Middle frontal gyrus (tissue), 1 donor: ENCODE measurements at regions not wholly inside any gene's neighbourhood (a gene's known extent, or its start where the extent isn't known, plus 50 kb on each side); places are given as distances from the start of the nearest gene placed in this dataset.
"Not testable (repeated sequence)": the region's sequence is repeated elsewhere in the genome, so short reads cannot be mapped to it uniquely, and the experiment has no call there.

Experiments
- DNase-seq: peaks from one replicate; pipeline ENCODE4 v3.0.0-alpha.2; 2015; ENCODE audit warnings: low spot score; ENCODE audit errors: extremely low spot score

GRCh38 chr1:204780630-204781029 lies 90.0 kb upstream of the NFASC start:
- no peak for DNase-seq

DNA sequence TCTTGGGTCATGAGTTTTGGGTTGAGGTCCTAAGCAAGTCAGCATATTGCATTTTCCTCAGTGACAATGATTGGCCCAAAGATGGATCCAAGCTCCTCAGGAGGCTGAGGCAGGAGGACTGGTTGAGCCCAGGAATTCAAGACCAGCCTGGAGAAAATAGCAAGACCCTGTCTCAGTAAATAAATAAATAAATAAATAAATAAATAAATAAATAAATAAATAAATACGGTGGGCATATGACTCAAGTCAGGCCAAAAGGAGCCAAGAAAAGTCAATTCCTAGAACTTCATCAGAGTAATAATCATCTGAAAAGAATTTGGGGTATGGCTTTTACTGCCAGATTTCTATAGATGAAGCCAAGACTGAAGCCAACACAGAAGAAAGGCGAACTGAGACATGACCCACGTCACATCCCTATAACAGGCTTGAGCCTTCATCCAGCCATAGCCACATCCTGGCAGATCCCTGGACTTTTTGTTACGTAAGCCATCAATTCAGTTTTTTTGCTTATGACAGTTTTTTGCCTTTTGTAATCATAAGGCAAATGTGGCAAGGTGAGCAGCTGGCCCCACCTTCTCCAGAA lies 88.5 kb upstream of the NFASC start:
- no peak for DNase-seq

DNA sequence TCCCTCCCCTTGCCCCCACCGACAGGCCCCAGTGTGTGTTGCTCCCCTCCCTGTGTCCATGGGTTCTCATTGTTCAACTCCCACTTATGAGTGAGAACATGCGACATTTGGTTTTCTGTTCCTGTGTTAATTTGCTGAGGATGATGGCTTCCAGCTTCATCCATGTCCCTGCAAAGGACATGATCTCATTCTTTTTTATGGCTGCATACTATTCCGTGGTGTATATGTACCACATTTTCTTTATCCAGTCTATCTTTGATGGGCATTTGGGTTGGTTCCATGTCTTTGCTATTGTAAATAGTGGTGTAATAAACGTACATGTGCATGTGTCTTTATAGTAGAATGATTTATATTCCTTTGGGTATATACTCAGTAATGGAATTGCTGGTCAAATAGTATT lies 85.6 kb upstream of the NFASC start:
- DNase-seq = not testable (repeated sequence)

- DNase-seq = no peak
Measured at GRCh38 chr1:204788470-204788869, 82.2 kb upstream of the NFASC start.

- no peak for DNase-seq
Measured at GRCh38 chr1:204791453-204792353, 79.0 kb upstream of the NFASC start.

GRCh38 chr1:204792354-204792692 lies 78.3 kb upstream of the NFASC start:
- no peak for DNase-seq

- no peak for DNase-seq
Measured at GRCh38 chr1:204793259-204793914, 77.3 kb upstream of the NFASC start.

GRCh38 chr1:204796886-204797285 lies 73.8 kb upstream of the NFASC start:
- DNase-seq = not testable (repeated sequence)

- DNase-seq = no peak
Measured at GRCh38 chr1:204797401-204797800, 73.3 kb upstream of the NFASC start.

DNA sequence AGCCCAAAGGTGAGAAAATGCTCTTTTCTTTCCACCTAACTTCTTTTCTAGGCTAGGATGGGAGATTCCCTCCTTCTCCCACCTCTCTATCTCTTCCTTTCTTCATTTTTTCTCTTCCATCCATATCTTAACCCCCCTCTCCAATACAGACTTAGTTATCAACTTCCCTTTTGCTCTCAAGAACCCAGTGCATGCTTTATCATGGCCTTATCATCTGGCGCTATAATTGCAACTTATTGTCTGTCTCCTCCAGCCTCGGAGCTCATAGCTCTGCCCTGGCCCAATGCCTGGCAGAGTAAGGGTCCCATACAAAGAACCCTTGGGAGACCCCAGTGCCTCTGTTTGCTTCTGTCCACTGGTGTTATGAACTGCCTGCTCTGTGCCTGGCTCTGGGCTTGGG lies 71.0 kb upstream of the NFASC start:
- no peak for DNase-seq

GRCh38 chr1:204801211-204801610 lies 69.5 kb upstream of the NFASC start:
- no peak for DNase-seq

DNA sequence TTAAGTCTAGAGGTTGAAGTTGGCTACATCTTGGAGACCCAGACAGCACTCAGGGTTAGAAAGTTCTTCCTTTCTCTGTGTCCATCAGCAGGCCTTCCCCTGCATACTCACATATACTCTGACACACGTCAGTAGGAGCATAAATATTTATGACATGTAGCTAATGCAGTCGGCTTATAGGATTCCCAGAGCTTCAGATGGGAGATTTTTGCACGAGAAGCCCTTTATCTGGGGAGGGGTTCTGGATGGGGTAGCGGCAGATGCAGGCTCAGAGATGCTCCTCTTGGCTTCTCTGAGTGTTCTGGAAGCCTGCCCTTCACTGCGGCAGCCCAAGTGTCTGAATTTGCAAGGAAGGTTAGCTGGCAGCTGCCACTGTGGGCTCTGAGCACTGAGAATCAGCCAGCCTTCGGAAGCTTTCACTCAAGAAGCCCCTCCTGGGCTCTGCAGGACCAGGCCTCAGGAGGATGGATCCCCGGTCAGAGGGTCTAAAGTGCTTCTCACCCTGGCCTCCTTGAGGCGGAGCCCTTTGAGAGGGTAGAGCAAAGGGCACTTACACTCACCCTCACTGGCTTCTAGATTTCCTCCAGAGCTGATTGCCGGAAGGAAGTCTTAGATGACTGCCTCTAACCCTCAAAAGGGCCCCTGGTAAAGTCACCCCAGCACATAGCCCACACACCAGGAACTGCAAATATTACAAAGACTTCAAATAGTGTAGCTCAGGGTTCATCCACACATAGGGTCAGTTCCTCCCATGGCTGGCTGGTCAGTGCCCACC lies 68.1 kb upstream of the NFASC start:
- DNase-seq = no peak

DNA sequence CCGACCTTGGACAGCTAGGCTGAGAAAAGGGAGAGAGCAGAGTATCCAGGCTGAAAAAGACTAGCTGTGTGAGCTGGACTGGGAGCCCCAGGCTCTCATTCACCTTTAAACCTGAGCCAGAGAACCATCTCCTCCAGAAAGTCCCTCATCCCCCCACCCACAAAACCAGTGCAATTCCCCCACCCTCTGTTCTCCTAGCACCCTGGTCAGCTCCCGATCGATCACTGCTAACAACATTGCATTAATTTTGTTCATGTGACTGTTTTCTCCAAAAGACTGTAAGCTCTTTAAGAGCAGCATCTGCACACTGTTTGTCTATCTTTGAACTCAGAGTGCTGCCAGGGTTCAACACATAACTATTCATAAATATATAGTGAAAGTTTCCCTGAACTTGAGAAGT lies 67.1 kb upstream of the NFASC start:
- no peak for DNase-seq

GRCh38 chr1:204806943-204807687 lies 63.5 kb upstream of the NFASC start:
- peak; percentile 89 for DNase-seq

DNA sequence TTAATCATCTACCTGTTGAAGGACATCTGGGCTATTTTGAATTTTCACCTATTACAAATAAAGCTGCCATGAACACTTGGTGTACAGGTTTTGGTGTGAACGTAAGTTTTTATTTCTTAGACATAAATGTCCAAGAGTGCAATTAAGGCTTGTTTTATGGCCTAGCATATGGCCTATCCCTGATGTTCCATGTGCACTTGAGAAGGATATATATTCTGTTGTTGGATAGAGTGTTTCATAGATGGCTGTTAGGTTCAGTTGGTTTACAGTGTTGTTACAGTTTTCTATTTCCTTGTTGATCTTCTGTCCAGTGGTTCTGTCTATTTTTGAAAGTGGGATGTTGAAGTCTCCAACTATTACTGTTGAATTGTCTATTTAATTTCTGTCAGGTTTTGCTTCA lies 61.2 kb upstream of the NFASC start:
- no peak for DNase-seq

GRCh38 chr1:204812842-204813241 lies 57.8 kb upstream of the NFASC start:
- DNase-seq = no peak

- no peak for DNase-seq
Measured at GRCh38 chr1:204813522-204813921, 57.1 kb upstream of the NFASC start.

GRCh38 chr1:204814166-204814884 lies 56.3 kb upstream of the NFASC start:
- no peak for DNase-seq

- no peak for DNase-seq
Measured at GRCh38 chr1:204817341-204817740, 53.3 kb upstream of the NFASC start.

DNA sequence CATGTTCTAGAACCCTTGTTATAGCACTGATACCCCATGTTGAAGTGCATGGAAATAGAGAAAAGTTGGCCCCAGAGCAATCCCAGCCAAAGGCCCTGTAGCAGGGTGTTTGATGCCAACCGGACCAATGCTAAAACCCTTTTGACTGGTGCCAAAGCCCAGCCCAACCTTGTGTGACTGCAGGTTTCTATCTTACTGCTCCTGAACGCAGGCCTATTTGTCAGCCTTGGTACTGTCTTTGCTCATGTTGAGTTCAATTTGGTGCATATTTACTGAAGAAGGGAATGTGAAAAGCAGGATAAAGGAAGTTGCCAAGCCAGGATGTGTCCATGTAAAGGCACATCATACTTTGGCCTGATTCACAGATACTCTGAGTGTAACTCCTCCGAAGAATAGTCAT lies 51.7 kb upstream of the NFASC start:
- DNase-seq = no peak
